ENCODE measurements at regions not wholly inside any gene's neighbourhood (a gene's known extent, or its start where the extent isn't known, plus 50 kb on each side); places are given as distances from the start of the nearest gene placed in this dataset.

GRCh38 chr11:70662691-70663098 lies 264.4 kb downstream of the CTTN start:
- peaks cover 0 to 75% of the 10 kb centered on the region in 2 donors for H3K27me3 ChIP-seq

GRCh38 chr11:70663815-70664214 lies 265.5 kb downstream of the CTTN start:
- peaks cover 0 to 17% (median 16%) of the 10 kb centered on the region in 4 donors for H3K4me1 ChIP-seq
- intact Hi-C loops (cut with DNase I; ENCODE audit: low total_unique reads): no loop called here

More at GRCh38 chr11:70662691-70663098, 264.4 kb downstream of the CTTN start:
- H3K9me3 ChIP-seq: no peaks in the 10 kb centered on the region
- H3K27ac ChIP-seq: no peak overlapping the region
- H3K4me1 ChIP-seq: peaks cover 0 to 17% (median 16%) of the 10 kb centered on the region in 4 donors
- no peaks in the 10 kb centered on the region for H3K36me3 ChIP-seq
- H3K4me3 ChIP-seq: no peak overlapping the region
- no peak for TF ChIP-seq CTCF (IDR thresholded peaks at IDR 0.05)
- DNase-seq: no peak
- intact Hi-C loops (cut with DNase I; ENCODE audit: low total_unique reads): no loop called here

DNA sequence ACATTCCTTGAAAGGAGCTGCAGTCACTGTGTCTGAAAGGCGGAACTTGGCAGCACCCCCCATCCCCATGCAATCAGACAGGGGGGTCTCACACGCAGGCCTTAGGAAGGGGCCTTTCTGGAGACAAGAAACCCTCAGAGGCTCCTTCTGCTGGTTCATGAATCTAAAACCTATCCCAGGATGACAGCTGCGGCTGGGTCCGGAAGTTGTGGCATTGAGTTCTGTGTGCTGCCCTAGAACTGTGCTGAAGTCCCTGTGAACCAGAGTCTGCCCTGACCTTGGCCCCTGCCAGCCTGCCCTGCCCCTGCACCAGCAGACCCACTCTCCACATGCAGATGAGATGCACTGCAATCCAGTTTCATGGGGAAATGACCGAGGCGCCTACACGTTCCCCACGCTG lies 268.0 kb downstream of the CTTN start:
- intact Hi-C loops (cut with DNase I; ENCODE audit: low total_unique reads): no loop called here
- Histone ChIP-seq H3K36me3 (no peaks in the 10 kb centered on the region), H3K4me1 (peaks cover 0 to 17% (median 16%) of the 10 kb centered on the region in 4 donors), H3K27me3 (peaks cover 0 to 87% of the 10 kb centered on the region in 2 donors), H3K9me3 (no peaks in the 10 kb centered on the region), H3K4me3 (no peak overlapping the region), H3K27ac (no peak overlapping the region)
- no peak for TF ChIP-seq CTCF (IDR thresholded peaks at IDR 0.05)
- DNase-seq: no peak

More at GRCh38 chr11:70663815-70664214, 265.5 kb downstream of the CTTN start:
- H3K36me3 ChIP-seq: no peaks in the 10 kb centered on the region
- H3K4me3 ChIP-seq: no peak overlapping the region
- H3K27me3 ChIP-seq: peaks cover 0 to 85% of the 10 kb centered on the region in 2 donors
- TF ChIP-seq CTCF (IDR thresholded peaks at IDR 0.05): no peak
- H3K9me3 ChIP-seq: no peaks in the 10 kb centered on the region
- DNase-seq: no peak
- H3K27ac ChIP-seq: no peak overlapping the region

DNA sequence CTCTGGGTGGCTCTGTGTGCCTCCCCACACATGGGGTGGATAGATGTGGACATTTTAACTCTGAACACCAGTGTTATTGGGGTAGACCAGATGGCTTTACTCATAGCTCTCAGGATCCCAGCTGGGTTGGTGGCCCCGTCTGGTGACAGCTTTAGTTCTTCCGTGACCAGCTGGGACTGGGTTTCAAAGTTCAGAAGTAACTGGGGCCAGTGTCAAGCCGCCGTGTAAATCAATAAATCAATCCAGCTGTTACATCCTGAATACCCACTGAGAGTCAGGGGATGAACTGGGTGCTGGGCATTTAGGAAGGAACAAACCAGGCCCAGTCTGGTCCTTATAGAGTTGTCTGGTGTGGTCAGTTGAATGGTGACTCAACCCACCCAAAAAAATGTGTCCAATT lies 269.4 kb downstream of the CTTN start:
- H3K36me3 ChIP-seq: no peaks in the 10 kb centered on the region
- peaks cover 0 to 77% of the 10 kb centered on the region in 2 donors for H3K27me3 ChIP-seq
- no peaks in the 10 kb centered on the region for H3K9me3 ChIP-seq
- peaks cover 0 to 4% (median 2%) of the 10 kb centered on the region in 4 donors for H3K4me1 ChIP-seq
- no peak for TF ChIP-seq CTCF (IDR thresholded peaks at IDR 0.05)
- no peak overlapping the region for H3K27ac ChIP-seq
- DNase-seq: no peak
- H3K4me3 ChIP-seq: no peak overlapping the region
- intact Hi-C loops (cut with DNase I; ENCODE audit: low total_unique reads): no loop called here

DNA sequence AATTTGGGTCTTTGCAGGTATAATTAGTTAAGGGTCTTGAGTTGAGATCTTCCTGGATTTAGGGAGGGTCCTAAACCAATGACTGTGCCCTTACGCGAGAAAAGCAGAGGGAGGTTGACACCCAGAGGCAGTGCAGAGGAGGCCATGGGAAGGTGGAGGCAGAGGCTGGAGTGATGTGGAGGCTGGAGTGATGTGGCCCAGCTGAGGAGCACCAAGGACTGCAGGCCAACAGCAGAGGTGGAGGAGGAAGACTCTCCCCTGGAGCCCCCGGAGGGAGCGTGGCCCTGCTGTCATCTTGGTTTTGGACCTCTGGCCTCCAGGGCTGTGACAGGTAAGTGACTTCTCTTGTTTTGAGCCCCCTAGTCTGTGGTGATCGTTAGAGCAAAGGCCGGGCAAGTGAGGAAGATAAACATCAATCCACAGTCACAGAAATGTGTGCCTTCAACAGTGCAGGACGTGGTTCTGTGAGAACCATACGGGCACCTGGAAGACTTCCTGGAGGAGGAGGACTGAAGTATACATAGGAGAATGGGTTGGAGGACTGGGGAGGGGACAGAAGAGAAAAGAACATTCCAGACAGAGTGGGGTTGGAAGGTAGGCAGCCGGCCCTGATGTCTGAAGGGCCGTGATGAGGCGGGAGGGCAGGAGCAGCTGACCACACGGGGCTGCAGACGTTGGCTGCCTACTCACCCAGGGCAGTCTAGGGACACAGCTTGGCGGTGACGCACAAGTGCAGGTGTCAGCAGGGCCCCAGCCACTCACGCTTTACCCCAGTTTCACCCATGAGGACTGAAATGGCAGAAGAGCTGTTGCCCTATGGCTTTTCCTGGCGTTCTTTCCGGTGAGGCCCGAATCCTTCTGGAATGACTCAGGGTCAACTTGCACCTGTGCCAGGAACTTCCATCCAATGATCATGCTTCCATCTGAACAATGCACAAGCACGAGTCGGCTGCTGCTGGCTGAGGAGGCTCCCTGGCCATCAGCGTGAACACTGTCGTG lies 270.2 kb downstream of the CTTN start:
- no peak overlapping the region for H3K4me3 ChIP-seq
- no peaks in the 10 kb centered on the region for H3K36me3 ChIP-seq
- DNase-seq: no peak
- intact Hi-C loops (cut with DNase I; ENCODE audit: low total_unique reads): no loop called here
- H3K27me3 ChIP-seq: peaks cover 0 to 70% of the 10 kb centered on the region in 2 donors
- H3K9me3 ChIP-seq: no peaks in the 10 kb centered on the region
- H3K27ac ChIP-seq: no peak overlapping the region
- TF ChIP-seq CTCF (IDR thresholded peaks at IDR 0.05): no peak
- H3K4me1 ChIP-seq: no peaks in the 10 kb centered on the region
